GM19239 (cell line): ENCODE measurements at regions not wholly inside any gene's neighbourhood (a gene's known extent, or its start where the extent isn't known, plus 50 kb on each side); places are given as distances from the start of the nearest gene placed in this dataset.

Experiments
- DNase-seq: peaks from one replicate; pipeline ENCODE4 v3.0.0; 2011; ENCODE audit warnings: low spot score; ENCODE audit not compliant: insufficient read length
- FAIRE-seq: peaks from 2 replicates; lab custom pipeline; 2011; peaks lifted over from hg19 to GRCh38; lab: Jason Lieb, UNC

- DNase-seq (no peak), FAIRE-seq (no peak)
Observed at GRCh38 chr1:22282364-22282995, 139.6 kb upstream of the WNT4 start.

DNA sequence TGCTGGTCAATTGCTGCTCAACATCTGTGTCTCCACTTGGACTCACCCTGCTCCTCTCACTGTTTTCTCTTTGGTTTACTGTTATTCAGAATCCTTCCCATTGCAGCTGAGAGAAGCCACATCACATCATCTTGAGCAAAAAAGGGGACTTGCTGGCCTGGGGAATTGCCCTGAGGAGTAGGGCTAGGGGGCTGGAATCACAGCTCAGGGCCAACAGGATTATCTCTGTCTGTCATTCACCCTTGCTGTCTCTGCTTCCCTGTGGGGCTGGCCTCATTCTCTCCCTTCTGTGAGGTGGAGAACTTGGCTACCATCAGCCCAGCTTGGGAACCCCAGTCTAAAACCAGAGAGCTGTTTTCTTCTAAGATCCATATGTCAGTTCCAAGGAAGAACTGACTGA, 140.7 kb upstream of the WNT4 start:
- FAIRE-seq = no peak
- no peak for DNase-seq

DNA sequence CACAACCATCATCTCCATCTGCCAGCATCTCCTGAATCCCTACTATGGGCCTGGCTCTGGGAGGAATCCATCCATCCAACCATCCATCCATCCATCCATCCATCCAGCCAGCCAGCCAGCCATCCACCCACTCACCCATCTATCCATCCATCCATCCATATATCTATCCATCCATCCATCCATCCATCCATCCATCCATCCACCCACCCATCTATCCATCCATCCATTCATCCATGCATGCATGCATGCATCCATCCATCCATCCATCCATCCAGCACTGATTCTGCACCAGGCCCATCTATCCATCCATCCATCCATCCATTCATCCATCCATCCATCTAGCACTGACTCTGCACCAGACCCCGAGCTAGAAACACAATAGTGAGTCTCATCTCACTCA, 141.3 kb upstream of the WNT4 start:
- DNase-seq = no peak
- no peak for FAIRE-seq

DNA sequence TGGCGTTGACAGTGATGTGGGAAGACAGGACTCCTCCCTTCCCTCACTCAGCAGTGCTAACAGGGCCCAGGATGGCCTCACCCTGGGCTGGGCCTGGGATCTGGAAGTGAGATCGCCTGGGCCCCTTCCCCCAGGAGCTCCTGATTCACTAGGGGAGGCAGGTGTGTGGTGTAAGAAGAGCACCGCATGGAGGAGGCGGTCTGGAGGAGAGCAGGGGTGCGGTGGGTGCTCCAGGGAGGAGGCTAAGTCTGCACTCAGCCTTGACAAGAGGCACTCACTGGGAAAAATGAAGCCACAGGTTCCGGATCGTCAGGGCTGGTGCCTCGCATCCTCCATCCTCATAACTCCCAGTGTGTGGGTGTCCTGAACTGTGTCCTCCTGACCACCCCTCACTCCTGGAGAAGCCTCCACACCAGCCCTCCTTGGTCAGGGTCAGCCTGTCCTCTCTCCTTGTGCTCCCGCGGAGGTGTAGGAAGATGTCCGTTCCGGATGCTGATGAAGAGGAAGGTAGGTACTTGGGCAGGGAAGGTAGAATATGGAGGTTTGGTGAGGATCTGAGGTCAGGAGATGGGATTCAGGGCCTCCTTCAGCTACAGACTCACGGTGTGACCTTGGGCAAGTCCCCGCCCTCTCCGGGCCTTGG, 142.1 kb upstream of the WNT4 start:
- no peak for FAIRE-seq
- DNase-seq = no peak

GRCh38 chr1:22285549-22286396, 142.9 kb upstream of the WNT4 start:
- DNase-seq = no peak

DNA sequence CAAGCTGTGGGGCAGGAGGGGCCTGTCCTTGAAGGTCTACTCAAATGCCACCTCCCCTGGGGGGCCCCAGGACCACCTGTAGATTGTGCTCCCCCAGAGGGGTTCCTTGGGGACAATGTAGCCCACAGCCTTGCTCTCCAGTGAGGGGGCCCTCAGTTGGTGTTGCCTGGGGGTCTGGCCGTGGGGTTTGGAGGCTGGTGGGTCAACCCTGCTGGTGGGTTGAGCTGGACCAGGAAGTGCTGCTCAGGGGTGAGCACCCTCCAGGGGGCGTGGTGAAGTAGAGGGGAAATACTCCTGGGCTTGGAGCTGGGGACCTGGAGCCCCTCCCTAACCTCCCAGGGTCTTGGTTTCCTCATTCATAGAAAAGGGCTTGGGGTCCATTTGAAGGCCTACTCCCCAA, 143.6 kb upstream of the WNT4 start:
- DNase-seq (no peak), FAIRE-seq (no peak)

More at GRCh38 chr1:22285549-22286396, 142.9 kb upstream of the WNT4 start:
- no peak for FAIRE-seq

DNA sequence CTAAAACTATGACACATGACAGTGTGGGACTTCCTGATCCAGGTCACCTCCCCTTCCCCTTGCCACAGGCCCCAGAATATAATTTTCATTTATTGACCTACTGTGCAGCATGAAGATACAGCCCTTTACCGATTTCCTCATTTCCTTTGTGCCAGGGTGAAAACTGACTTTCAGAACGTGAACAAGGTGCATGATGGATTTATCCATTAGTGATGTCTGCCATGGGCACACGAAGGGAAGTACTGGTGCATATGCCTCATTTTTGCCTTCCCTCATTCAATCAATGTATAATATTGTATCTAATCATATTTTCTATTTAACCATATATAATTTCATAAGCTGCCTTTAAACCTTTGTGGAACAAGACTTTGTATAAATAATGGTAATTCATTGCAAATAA, 144.4 kb upstream of the WNT4 start:
- no peak for FAIRE-seq

DNA sequence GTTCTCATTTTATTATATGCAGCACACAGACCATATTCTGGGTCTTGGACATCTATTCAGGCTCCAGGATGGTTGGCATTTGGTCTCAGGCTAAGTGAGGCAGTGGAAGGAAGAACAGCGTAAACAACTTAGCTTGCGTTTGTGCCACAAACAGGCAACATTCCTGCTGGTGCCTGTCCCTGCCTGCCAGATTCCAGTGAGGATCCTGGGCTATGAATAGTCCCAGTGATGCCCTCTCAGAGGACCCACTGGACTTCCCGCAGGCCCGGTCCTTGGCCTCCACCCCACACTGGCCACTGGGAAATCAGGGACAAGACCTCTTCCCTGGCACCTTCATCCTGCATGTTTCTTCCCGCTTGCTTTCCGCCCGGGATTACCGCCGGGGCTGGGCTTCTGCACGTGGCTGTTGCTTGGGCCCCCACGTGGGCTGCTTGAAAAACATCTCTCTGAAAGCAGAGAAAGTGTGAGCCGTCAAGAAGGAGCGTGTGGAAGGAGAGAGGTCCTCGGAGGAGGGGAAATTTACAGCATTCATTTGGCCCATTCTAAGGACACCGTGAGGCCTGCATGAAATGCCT, 145.1 kb upstream of the WNT4 start:
- FAIRE-seq = no peak
- DNase-seq = no peak

More for the DNA sequence above, 144.4 kb upstream of the WNT4 start:
- no peak for DNase-seq

DNA sequence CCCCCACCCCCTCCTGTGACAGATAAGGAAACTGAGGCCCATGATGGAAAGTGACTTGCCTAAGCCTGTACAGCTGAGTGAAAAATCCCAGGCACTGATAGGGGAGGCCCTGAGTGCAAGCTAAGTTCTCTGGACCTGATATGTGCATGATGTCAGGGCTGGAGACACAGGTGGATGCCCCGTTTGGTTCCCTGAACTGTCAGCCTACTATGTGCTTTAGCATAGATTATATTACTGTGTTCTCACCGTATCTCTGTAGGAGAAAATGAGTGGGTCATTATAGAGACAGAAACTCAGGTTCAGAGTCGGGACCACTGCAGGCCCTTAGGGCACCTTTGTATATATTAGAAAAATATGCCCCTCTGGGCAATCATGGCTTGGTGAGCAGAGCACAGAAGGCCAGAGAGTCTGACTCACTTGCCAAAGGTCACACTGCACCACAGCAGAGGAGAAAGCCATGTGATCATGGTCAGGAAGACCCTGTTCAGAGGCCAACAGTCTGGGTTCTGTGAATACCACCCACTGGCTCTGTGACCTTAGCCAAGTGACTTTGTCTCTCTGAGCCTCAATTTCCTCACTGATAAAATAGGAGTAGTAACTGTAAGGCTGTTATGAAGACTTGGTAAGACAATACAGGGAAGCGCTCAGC, 145.8 kb upstream of the WNT4 start:
- FAIRE-seq (no peak), DNase-seq (no peak)

DNA sequence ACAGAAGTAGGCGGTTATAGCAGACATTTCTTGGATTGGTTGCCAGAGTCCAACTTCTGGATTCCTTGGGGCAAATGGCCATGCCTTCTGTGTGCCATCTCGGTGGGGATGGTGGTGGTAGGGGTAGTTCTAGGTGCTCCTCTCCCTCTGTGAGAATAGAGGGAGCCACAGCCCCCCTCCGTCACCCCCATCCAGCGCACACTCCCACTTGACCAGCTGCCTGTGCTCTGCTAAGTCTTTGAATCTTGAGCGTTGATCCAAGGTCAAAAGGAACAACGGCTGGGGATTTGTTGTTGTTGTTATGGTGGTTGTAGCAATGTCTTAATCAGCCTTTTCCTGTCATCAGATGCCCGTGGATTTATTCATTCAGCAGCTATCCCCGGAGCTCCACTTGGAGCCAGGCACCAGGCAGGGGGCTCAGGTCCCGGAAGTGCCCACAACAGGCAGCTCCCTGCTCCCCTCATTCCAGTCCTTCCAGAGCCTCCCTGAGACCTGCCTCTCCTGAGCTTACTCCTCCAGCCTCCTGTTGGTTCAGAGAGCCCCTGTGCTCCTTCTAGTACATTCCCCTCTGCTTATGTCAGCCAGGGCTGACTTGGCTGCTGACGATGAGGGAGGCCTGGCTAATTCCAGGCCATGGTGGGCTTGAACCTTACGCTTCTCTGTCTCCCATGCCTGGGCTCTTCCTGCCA, 146.6 kb upstream of the WNT4 start:
- FAIRE-seq (no peak), DNase-seq (no peak)

DNA sequence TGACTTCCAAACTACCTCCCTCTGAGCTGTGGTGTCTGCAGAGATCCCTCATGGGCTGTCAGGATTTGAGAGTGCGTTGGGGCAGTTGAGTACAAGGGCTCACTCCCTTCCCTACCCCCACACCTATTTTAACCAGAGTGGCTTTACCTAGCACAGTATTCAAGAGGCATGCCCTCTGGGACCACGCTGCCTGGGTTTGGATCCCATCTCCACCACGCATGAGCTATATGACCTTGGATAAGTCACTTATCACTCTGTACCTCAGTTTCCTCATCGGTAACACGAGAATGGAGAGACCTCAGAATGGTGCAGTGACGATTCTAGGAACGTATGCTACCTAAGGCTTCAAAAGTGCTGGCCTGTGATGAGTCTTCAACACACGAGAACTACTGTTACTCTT, 147.3 kb upstream of the WNT4 start:
- FAIRE-seq (no peak), DNase-seq (no peak)

DNA sequence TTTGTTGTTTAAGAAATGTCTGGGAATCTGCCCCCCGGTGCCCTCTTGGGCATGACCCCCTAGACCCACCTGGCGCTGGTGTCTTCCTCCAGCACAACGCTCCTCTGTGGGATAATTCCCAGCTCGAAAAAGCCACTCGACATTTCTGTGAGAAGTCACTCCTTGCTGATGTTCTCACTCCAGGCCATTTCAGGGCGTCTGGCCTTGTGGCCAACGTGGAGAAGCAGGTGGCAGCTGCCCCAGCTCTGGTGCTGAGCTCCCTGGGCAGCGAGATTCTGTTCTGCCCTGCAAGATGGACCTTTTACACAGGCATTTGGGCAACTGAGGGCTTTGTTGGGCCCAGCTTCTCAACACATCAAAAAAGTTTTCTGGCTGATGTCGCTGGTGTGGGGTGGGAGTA, 147.7 kb upstream of the WNT4 start:
- DNase-seq (no peak), FAIRE-seq (no peak)

GRCh38 chr1:22291057-22291456, 148.2 kb upstream of the WNT4 start:
- DNase-seq = no peak
- no peak for FAIRE-seq

GRCh38 chr1:22291494-22291893, 148.6 kb upstream of the WNT4 start:
- DNase-seq = no peak
- FAIRE-seq = no peak

GRCh38 chr1:22292011-22292788, 149.3 kb upstream of the WNT4 start:
- no peak for FAIRE-seq
- DNase-seq = no peak

GRCh38 chr1:22295396-22295795, 152.5 kb upstream of the WNT4 start:
- no peak for DNase-seq
- FAIRE-seq = no peak

- FAIRE-seq = no peak
- no peak for DNase-seq
Observed at GRCh38 chr1:22295856-22296255, 153.0 kb upstream of the WNT4 start.

- no peak for FAIRE-seq
- DNase-seq = no peak
Observed at GRCh38 chr1:22296701-22297591, 154.0 kb upstream of the WNT4 start.
